ENCODE measurements at regions not wholly inside any gene's neighbourhood (a gene's known extent, or its start where the extent isn't known, plus 50 kb on each side); places are given as distances from the start of the nearest gene placed in this dataset.

GRCh38 chr19:30781047-30781446 is 408.9 kb downstream of the ZNF536 start:
- Mint-ChIP-seq H3K4me1 (no peaks in the 10 kb centered on the region), H3K27ac (no peak overlapping the region), H3K36me3 (ENCODE audit: low read depth) (peaks cover 2% of the 10 kb centered on the region), H3K4me3 (no peak overlapping the region), H3K27me3 (peaks cover 84% of the 10 kb centered on the region)
- H3K9me3 ChIP-seq (ENCODE audit: control insufficient read depth, low read length, poor library complexity, severe bottlenecking) = no peaks in the 10 kb centered on the region
- ATAC-seq (no peak), DNase-seq (no peak)

DNA sequence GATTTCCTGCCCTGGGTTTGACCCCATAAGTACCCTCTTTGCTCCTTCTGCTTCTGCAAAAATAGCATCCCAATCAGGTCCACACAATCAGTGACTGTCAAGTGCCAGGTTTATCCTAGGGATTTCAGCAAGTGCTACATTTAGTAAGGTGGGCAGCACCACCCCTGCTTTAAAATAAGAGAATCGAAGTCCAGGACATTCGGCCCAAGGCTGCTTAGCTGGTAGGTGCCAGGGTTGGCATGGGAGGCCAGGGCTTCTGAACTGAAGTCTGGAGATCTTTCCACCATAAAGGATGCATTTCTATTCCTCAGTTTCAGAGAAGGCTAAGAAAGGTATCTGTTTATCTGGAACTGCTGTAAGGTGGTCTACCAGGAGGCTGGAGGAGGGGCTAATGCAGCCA is 408.3 kb downstream of the ZNF536 start:
- no peaks in the 10 kb centered on the region for H3K4me1 Mint-ChIP-seq
- no peak for DNase-seq

DNA sequence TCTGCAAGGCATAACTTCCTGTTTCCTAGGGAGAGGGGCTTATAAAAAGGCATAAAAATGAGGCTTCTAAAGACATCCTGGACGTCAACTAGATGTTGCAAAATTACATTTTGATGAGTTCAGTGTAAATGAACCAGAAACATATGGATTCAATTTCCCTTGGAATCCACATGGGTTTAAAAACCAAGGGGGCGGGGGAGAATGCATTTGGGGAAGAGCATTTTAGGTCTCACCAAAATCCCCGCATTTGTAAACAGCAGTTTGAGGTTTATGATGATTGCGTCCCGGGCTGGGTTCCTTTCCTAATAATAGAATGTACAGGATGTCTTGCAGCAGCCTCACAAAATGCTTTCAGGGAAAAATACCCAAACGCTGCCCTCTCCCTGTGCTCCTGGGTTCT is 407.8 kb downstream of the ZNF536 start:
- Mint-ChIP-seq H3K4me1 (no peaks in the 10 kb centered on the region), H3K36me3 (ENCODE audit: low read depth) (no peaks in the 10 kb centered on the region), H3K27ac (no peak overlapping the region), H3K27me3 (peaks cover 84% of the 10 kb centered on the region), H3K4me3 (no peak overlapping the region)
- no peak for DNase-seq
- no peaks in the 10 kb centered on the region for H3K9me3 ChIP-seq (ENCODE audit: control insufficient read depth, low read length, poor library complexity, severe bottlenecking)
- ATAC-seq = no peak

More for the DNA sequence above, 408.3 kb downstream of the ZNF536 start:
- peaks cover 84% of the 10 kb centered on the region for H3K27me3 Mint-ChIP-seq
- no peak overlapping the region for H3K4me3 Mint-ChIP-seq
- peaks cover 2% of the 10 kb centered on the region for H3K36me3 Mint-ChIP-seq (ENCODE audit: low read depth)
- no peak overlapping the region for H3K27ac Mint-ChIP-seq
- ATAC-seq = no peak
- H3K9me3 ChIP-seq (ENCODE audit: control insufficient read depth, low read length, poor library complexity, severe bottlenecking) = no peaks in the 10 kb centered on the region

- H3K4me1 Mint-ChIP-seq = no peaks in the 10 kb centered on the region
- ATAC-seq (no peak), DNase-seq (no peak)
- no peak overlapping the region for H3K4me3 Mint-ChIP-seq
- no peak overlapping the region for H3K27ac Mint-ChIP-seq
- H3K36me3 Mint-ChIP-seq (ENCODE audit: low read depth) = no peaks in the 10 kb centered on the region
- H3K9me3 ChIP-seq (ENCODE audit: control insufficient read depth, low read length, poor library complexity, severe bottlenecking) = no peaks in the 10 kb centered on the region
- H3K27me3 Mint-ChIP-seq = peaks cover 86% of the 10 kb centered on the region
Observed at GRCh38 chr19:30778961-30779715, 407.0 kb downstream of the ZNF536 start.

- Mint-ChIP-seq H3K27me3 (peaks cover 78% of the 10 kb centered on the region), H3K36me3 (ENCODE audit: low read depth) (no peaks in the 10 kb centered on the region), H3K4me3 (no peak overlapping the region), H3K4me1 (no peaks in the 10 kb centered on the region), H3K27ac (no peak overlapping the region)
- DNase-seq = no peak
- no peaks in the 10 kb centered on the region for H3K9me3 ChIP-seq (ENCODE audit: control insufficient read depth, low read length, poor library complexity, severe bottlenecking)
- no peak for ATAC-seq
Observed at GRCh38 chr19:30778061-30778460, 405.9 kb downstream of the ZNF536 start.

GRCh38 chr19:30775956-30776355 is 403.8 kb downstream of the ZNF536 start:
- Mint-ChIP-seq H3K36me3 (ENCODE audit: low read depth) (no peaks in the 10 kb centered on the region), H3K4me3 (no peak overlapping the region), H3K4me1 (no peaks in the 10 kb centered on the region), H3K27me3 (peaks cover 63% of the 10 kb centered on the region), H3K27ac (no peak overlapping the region)
- DNase-seq (no peak), ATAC-seq (no peak)
- H3K9me3 ChIP-seq (ENCODE audit: control insufficient read depth, low read length, poor library complexity, severe bottlenecking) = no peaks in the 10 kb centered on the region

DNA sequence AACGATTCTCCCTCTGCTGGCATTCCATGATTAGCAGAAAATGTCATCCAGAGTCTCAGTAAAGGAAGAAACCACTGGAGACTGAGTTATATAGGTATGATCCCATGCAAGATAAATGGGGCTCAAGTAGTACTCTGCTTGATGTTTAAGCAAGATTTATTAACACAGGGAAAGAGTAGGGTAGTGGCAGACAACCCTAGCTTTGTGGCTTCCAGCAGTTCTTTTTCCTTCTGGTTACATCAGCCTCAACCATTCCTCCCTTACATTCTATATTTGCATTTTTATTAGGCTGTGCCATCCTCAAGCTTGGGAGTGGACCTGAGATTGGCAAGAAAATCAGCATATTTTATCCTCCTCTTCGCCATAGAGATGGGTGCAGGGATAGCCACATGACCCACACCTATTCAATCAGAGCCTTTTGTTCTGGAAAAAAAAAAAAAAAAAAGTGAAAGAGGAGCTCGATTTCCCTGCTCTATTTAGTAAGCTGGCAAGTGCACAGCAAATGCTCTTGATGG is 402.1 kb downstream of the ZNF536 start:
- no peaks in the 10 kb centered on the region for H3K9me3 ChIP-seq (ENCODE audit: control insufficient read depth, low read length, poor library complexity, severe bottlenecking)
- Mint-ChIP-seq H3K4me3 (no peak overlapping the region), H3K36me3 (ENCODE audit: low read depth) (no peaks in the 10 kb centered on the region), H3K4me1 (no peaks in the 10 kb centered on the region), H3K27ac (no peak overlapping the region), H3K27me3 (peaks cover 47% of the 10 kb centered on the region)
- no peak for DNase-seq
- ATAC-seq = no peak

DNA sequence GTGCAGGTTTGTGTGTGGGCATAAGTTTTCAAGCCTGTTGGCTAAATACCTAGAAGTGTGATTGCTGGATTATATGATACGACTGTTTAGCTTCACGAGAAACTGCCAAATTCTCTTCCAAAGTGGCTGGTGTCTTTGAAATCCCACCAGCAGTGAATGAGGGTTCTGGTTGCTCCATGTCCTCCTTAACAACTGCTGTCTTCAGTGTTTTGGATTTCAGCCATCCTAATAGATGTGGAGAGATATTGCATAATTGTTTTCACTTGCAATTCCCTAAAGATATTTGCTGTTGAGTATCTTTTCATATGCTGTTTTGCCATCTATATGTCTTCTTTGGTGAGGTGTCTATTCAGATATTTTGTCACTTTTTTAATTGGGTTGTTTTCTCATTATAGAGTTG is 390.5 kb downstream of the ZNF536 start:
- no peak for DNase-seq
- Mint-ChIP-seq H3K36me3 (ENCODE audit: low read depth) (no peaks in the 10 kb centered on the region), H3K27ac (no peak overlapping the region), H3K4me3 (no peak overlapping the region), H3K27me3 (peaks cover 8% of the 10 kb centered on the region), H3K4me1 (no peaks in the 10 kb centered on the region)
- H3K9me3 ChIP-seq (ENCODE audit: control insufficient read depth, low read length, poor library complexity, severe bottlenecking) = no peaks in the 10 kb centered on the region
- ATAC-seq = no peak

DNA sequence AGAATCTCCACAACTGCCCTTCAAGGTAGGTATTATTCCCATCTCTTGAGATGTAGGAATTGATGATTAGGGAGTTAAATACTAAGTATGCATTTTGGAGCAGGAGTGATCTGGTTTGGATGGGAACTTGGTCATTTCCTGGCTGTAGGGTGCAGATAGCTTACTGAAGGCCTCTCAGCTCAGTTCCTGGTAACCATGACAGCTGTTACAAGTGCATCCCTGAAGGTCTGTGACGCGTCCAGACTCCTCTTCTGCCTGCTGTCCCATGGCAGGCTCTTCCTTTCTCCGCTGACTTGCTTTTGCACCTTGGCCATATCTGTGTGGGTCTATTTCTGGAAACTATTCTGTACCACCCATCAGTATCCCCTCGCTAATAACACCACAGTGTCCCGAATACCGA is 387.8 kb downstream of the ZNF536 start:
- Mint-ChIP-seq H3K27me3 (peaks cover 20% of the 10 kb centered on the region), H3K27ac (no peak overlapping the region), H3K4me1 (no peaks in the 10 kb centered on the region), H3K4me3 (no peak overlapping the region), H3K36me3 (ENCODE audit: low read depth) (no peaks in the 10 kb centered on the region)
- H3K9me3 ChIP-seq (ENCODE audit: control insufficient read depth, low read length, poor library complexity, severe bottlenecking) = no peaks in the 10 kb centered on the region
- DNase-seq = no peak
- no peak for ATAC-seq

- Mint-ChIP-seq H3K4me1 (no peaks in the 10 kb centered on the region), H3K27ac (no peak overlapping the region), H3K4me3 (no peak overlapping the region), H3K36me3 (ENCODE audit: low read depth) (no peaks in the 10 kb centered on the region), H3K27me3 (peaks cover 22% of the 10 kb centered on the region)
- no peaks in the 10 kb centered on the region for H3K9me3 ChIP-seq (ENCODE audit: control insufficient read depth, low read length, poor library complexity, severe bottlenecking)
- DNase-seq (no peak), ATAC-seq (no peak)
Observed at GRCh38 chr19:30757837-30758617, 385.8 kb downstream of the ZNF536 start.

GRCh38 chr19:30757104-30757836 is 385.1 kb downstream of the ZNF536 start:
- H3K27ac Mint-ChIP-seq = no peak overlapping the region
- DNase-seq = no peak
- H3K27me3 Mint-ChIP-seq = peaks cover 21% of the 10 kb centered on the region
- no peak overlapping the region for H3K4me3 Mint-ChIP-seq
- ATAC-seq = no peak
- H3K36me3 Mint-ChIP-seq (ENCODE audit: low read depth) = no peaks in the 10 kb centered on the region
- H3K9me3 ChIP-seq (ENCODE audit: control insufficient read depth, low read length, poor library complexity, severe bottlenecking) = no peaks in the 10 kb centered on the region
- H3K4me1 Mint-ChIP-seq = no peaks in the 10 kb centered on the region

GRCh38 chr19:30755581-30755980 is 383.4 kb downstream of the ZNF536 start:
- ATAC-seq (no peak), DNase-seq (no peak)
- peaks cover 21% of the 10 kb centered on the region for H3K27me3 Mint-ChIP-seq
- H3K4me3 Mint-ChIP-seq = no peak overlapping the region
- no peaks in the 10 kb centered on the region for H3K9me3 ChIP-seq (ENCODE audit: control insufficient read depth, low read length, poor library complexity, severe bottlenecking)
- no peaks in the 10 kb centered on the region for H3K4me1 Mint-ChIP-seq
- no peak overlapping the region for H3K27ac Mint-ChIP-seq
- H3K36me3 Mint-ChIP-seq (ENCODE audit: low read depth) = no peaks in the 10 kb centered on the region

DNA sequence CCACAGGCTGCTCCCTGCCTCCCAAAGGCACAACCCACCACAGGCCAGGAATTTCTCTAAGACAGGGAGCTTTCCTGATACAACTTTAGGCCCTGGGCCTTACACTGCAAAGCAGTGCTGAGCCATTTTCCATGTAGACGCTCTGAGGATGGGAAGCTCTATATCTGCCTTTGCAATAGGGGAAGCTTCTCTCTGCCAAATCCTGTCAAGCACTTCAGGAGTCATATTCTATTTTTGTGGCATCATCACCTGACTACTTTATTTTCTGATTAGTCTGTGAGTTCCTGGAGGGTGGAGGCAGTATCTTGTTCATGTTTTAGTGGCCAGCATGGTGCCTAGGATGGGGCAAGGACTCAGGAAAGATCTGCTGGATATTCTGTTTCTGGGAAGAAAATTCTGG is 382.0 kb downstream of the ZNF536 start:
- DNase-seq (no peak), ATAC-seq (no peak)
- H3K27me3 Mint-ChIP-seq = peaks cover 21% of the 10 kb centered on the region
- no peak overlapping the region for H3K27ac Mint-ChIP-seq
- no peaks in the 10 kb centered on the region for H3K36me3 Mint-ChIP-seq (ENCODE audit: low read depth)
- H3K4me1 Mint-ChIP-seq = no peaks in the 10 kb centered on the region
- no peak overlapping the region for H3K4me3 Mint-ChIP-seq
- peaks cover 2% of the 10 kb centered on the region for H3K9me3 ChIP-seq (ENCODE audit: control insufficient read depth, low read length, poor library complexity, severe bottlenecking)

Measured in T-helper 17 cell (primary cell).